Esophagus muscularis mucosa (tissue), 4 donors: ENCODE measurements at regions not wholly inside any gene's neighbourhood (a gene's known extent, or its start where the extent isn't known, plus 50 kb on each side); places are given as distances from the start of the nearest gene placed in this dataset.

Experiments
- DNase-seq: peaks from one replicate; pipeline ENCODE4 v3.0.0-alpha.2; 2017; ENCODE audit errors: extremely low spot score
- H3K27ac ChIP-seq, 4 donors: fragments of 200-600 bp; sonication (generic); replicated peaks in 1 of 4; 1 replicate in 3 of 4; 2 replicates in 1 of 4; pipeline ENCODE4 v1.5.1; 2016 to 2019; ENCODE audit warnings: mild to moderate bottlenecking in 1 of 4
- H3K27me3 ChIP-seq, 4 donors: fragments of 200-600 bp; sonication (generic); one replicate each; pipeline versions ENCODE4 v1.5.1 to v1.6.0; 2016 to 2019
- H3K36me3 ChIP-seq, 4 donors: fragments of 200-600 bp; sonication (generic); one replicate each; pipeline ENCODE4 v1.5.1; 2016 to 2019
- H3K4me1 ChIP-seq, 4 donors: fragments of 200-600 bp; sonication (generic); one replicate each; pipeline ENCODE4 v1.5.1; 2016 to 2019
- H3K4me3 ChIP-seq, 4 donors: fragments of 200-600 bp; sonication (generic); 1 replicate in 2 of 4; 2 replicates in 2 of 4; pipeline ENCODE4 v1.5.1; 2016 to 2019; ENCODE audit warnings: mild to moderate bottlenecking in 4 of 4, moderate library complexity in 1 of 4
- H3K9me3 ChIP-seq, 4 donors: fragments of 200-600 bp; sonication (generic); 1 replicate in 3 of 4; 2 replicates in 1 of 4; pipeline ENCODE4 v1.5.1; 2016 to 2019
- EP300 ChIP-seq: sonication (generic); formaldehyde crosslinking; IDR thresholded peaks from one replicate; pipeline ENCODE4 v1.6.1; 2017; ENCODE audit warnings: antibody characterized with exemption
- POLR2A ChIP-seq: fragments of 450-650 bp; IDR thresholded peaks from one replicate; pipeline ENCODE4 v1.6.1; 2017; ENCODE audit warnings: antibody characterized with exemption, moderate library complexity, mild to moderate bottlenecking, low read depth
- POLR2AphosphoS5 ChIP-seq, 2 donors: sonication (generic); formaldehyde crosslinking; IDR thresholded peaks; one replicate each; pipeline ENCODE4 v1.6.1; 2017; ENCODE audit warnings: antibody characterized with exemption in 2 of 2
- WGBS: methylation state at CpG from one replicate; pipeline ENCODE4 v1.1.5; 2018; 5-methylcytosine and 5-hydroxymethylcytosine counted together
- intact Hi-C: fragments of 100-400 bp; cut with DNase I; formaldehyde crosslinking; loops from one replicate; pipeline ENCODE4 v1.15.1; 2023
- TF ChIP-seq, protein P1 (sequence below), 3 experiments: fragments of 200-600 bp in 2 of 3; fragments of 450-650 bp in 1 of 3; sonication (generic) in 2 of 3; IDR thresholded peaks; one replicate each; pipeline ENCODE4 v1.5.1; 2017 to 2019; ENCODE audit warnings: antibody characterized with exemption in 3 of 3, mild to moderate bottlenecking in 2 of 3, moderate library complexity in 1 of 3

DNA sequence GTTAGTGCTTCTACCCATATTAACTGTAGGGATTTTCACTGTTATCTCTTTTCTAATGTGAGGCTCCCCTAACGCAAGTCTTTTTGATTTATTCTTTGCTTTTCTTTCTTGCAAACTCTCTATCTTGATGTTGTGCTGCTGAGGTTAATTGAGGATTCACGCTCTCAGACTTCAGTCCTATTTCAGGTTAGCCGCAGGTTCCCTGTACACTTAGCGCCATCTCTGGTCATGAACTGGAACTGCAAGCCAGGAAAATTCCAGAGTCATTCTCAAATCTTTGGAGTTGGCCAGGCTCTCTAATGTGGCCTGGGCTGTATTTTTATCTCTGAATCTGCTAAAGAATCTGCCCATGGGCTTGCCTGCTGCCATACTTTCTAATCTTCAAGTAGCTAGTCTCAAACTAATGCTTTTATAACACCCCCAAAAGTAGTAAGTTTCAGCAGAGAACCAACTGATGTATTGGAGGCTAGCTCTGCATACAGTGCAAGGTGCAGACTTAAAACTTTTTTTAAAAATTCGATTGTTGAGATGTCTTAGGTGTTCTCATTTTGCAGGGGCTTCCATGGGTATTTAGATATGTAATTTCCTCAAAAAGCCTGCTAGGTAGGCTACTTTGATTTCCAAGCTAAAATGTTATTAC lies 91.1 kb upstream of the OPRM1 start:
- Histone ChIP-seq H3K27ac (no peak overlapping the region), H3K27me3 (no peaks in the 10 kb centered on the region), H3K9me3 (no peaks in the 10 kb centered on the region), H3K36me3 (no peaks in the 10 kb centered on the region), H3K4me3 (no peak overlapping the region), H3K4me1 (no peaks in the 10 kb centered on the region)
- WGBS = 14% methylated on average over 5 of the region's 5 CpGs
- no peak for TF ChIP-seq POLR2A
- TF ChIP-seq, protein P1, sequence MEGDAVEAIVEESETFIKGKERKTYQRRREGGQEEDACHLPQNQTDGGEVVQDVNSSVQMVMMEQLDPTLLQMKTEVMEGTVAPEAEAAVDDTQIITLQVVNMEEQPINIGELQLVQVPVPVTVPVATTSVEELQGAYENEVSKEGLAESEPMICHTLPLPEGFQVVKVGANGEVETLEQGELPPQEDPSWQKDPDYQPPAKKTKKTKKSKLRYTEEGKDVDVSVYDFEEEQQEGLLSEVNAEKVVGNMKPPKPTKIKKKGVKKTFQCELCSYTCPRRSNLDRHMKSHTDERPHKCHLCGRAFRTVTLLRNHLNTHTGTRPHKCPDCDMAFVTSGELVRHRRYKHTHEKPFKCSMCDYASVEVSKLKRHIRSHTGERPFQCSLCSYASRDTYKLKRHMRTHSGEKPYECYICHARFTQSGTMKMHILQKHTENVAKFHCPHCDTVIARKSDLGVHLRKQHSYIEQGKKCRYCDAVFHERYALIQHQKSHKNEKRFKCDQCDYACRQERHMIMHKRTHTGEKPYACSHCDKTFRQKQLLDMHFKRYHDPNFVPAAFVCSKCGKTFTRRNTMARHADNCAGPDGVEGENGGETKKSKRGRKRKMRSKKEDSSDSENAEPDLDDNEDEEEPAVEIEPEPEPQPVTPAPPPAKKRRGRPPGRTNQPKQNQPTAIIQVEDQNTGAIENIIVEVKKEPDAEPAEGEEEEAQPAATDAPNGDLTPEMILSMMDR (IDR thresholded peaks at IDR 0.05) = peak; percentile 42 to 80 (median 58)
- no peak for DNase-seq
- intact Hi-C loops = loop anchor here (5.0 kb wide), 1 partner anchor 716 kb away; no protein-coding TSS in a partner anchor

DNA sequence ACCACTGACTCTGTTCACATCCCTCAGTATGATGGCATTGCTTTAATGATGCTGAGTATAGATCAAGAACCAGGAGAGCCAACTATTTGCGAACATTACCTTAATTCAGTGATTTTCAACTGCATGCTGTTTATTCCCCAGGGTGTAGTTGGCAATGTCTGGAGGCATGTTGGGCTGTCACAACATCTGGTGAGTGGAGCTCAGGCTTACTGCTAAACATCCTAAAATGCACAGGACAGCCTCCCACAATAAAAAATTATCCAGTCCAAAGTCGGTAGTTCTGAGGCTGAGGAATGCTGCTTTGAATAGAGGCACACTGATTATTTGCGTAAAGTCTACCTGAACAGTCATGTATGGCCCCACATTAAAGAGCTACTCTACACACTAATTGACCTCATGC lies 94.8 kb upstream of the OPRM1 start:
- no peaks in the 10 kb centered on the region for H3K4me1 ChIP-seq
- H3K4me3 ChIP-seq = no peak overlapping the region
- H3K27me3 ChIP-seq = no peaks in the 10 kb centered on the region
- no peaks in the 10 kb centered on the region for H3K36me3 ChIP-seq
- no peaks in the 10 kb centered on the region for H3K9me3 ChIP-seq
- no peak for DNase-seq
- TF ChIP-seq POLR2AphosphoS5 (IDR thresholded peaks at IDR 0.05) (no peak), POLR2A (no peak)
- TF ChIP-seq, protein P1 (IDR thresholded peaks at IDR 0.05) = no peak
- 70% methylated on average over 3 of the region's 3 CpGs for WGBS
- intact Hi-C loops = no loop called here
- no peak overlapping the region for H3K27ac ChIP-seq

DNA sequence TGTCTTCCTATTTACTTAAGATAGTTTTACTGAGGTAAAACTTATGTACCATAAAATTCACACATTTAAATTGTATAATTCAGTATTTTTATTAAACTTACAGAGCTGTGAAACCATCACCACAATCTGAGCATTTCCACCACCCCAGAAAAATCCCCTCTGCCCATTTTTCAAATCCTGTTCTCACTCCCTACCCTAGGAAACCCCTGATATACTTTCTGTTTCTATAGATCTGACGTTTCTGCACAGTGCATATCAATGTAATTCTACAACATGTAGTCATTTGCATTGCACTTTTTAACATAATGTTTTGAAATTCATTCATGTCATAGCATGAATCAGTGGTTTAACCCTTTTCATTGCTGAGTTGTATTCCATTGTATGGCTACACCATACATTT lies 96.7 kb upstream of the OPRM1 start:
- 73% methylated on average over 1 of the region's 1 CpG for WGBS

DNA sequence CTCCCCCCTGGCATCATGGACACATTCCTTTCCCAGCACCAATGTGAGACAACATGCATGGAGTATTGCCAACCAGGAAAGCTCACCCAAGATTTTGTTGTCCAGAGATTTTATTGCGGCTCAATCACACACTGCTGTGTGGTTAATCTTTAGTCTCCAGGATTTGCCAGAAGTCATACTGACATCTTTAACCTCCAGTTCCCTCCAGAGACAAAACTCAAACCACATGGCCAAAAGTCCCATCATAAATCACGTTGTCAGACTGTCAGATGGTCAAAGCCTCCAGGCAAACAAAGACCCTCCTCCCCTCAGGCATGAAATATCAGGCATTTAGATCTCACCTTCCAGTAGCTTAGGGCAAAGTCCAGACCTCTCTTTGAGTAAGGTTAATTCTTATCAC lies 97.3 kb upstream of the OPRM1 start:
- no peak for TF ChIP-seq POLR2A
- TF ChIP-seq, protein P1 (IDR thresholded peaks at IDR 0.05) = no peak
- TF ChIP-seq EP300 = no peak
- no peak for TF ChIP-seq POLR2AphosphoS5 (IDR thresholded peaks at IDR 0.05)
- intact Hi-C loops = no loop called here
- no peaks in the 10 kb centered on the region for H3K27me3 ChIP-seq
- no peaks in the 10 kb centered on the region for H3K4me1 ChIP-seq
- no peaks in the 10 kb centered on the region for H3K9me3 ChIP-seq
- WGBS = 60% methylated on average over 2 of the region's 2 CpGs
- no peaks in the 10 kb centered on the region for H3K36me3 ChIP-seq
- no peak for DNase-seq
- H3K27ac ChIP-seq = no peak overlapping the region
- H3K4me3 ChIP-seq = no peak overlapping the region

More for the DNA sequence above, 96.7 kb upstream of the OPRM1 start:
- H3K27ac ChIP-seq = no peak overlapping the region
- H3K4me1 ChIP-seq = no peaks in the 10 kb centered on the region
- H3K4me3 ChIP-seq = no peak overlapping the region
- no peaks in the 10 kb centered on the region for H3K36me3 ChIP-seq
- intact Hi-C loops = no loop called here
- no peaks in the 10 kb centered on the region for H3K9me3 ChIP-seq
- TF ChIP-seq, protein P1 (IDR thresholded peaks at IDR 0.05) = no peak
- TF ChIP-seq EP300 = no peak
- no peak for TF ChIP-seq POLR2A
- TF ChIP-seq POLR2AphosphoS5 (IDR thresholded peaks at IDR 0.05) = no peak
- no peak for DNase-seq
- H3K27me3 ChIP-seq = no peaks in the 10 kb centered on the region

DNA sequence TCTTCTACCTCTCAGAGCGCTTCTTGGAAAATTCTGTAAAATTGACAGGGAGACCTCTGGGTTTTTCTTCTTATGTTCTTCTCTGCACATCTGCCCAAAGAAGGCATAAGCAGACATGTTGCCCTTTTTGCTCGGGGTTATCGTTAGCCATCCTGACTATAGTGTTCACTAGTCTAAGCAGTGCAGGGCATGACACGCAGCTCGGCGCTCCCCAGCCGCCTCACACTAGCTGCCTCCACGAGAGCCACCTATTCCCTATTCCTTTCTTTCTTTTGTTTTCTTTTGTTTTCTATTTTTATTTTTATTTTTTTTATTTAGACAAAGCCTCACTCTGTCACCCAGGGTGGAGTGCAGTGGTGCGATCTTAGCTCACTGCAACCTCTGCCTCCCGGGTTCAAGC lies 100.2 kb upstream of the OPRM1 start:
- H3K27me3 ChIP-seq = no peaks in the 10 kb centered on the region
- H3K4me1 ChIP-seq = no peaks in the 10 kb centered on the region
- intact Hi-C loops = no loop called here
- TF ChIP-seq POLR2AphosphoS5 (IDR thresholded peaks at IDR 0.05) (no peak), EP300 (no peak), POLR2A (no peak)
- TF ChIP-seq, protein P1 (IDR thresholded peaks at IDR 0.05) = no peak
- H3K9me3 ChIP-seq = peaks cover 0 to 6% (median 0%) of the 10 kb centered on the region in 4 donors
- H3K4me3 ChIP-seq = no peak overlapping the region
- DNase-seq = no peak
- no peaks in the 10 kb centered on the region for H3K36me3 ChIP-seq
- 78% methylated on average over 10 of the region's 10 CpGs for WGBS
- H3K27ac ChIP-seq = no peak overlapping the region
